GM20000 (cell line): ENCODE measurements at regions not wholly inside any gene's neighbourhood (a gene's known extent, or its start where the extent isn't known, plus 50 kb on each side); places are given as distances from the start of the nearest gene placed in this dataset.

ENCODE experiments used
- DNase-seq: peaks from one replicate; pipeline ENCODE4 v3.0.0; 2012; ENCODE audit warnings: low spot score
- TF ChIP-seq, protein P1 (sequence below): IDR thresholded peaks from 2 replicates; pipeline ENCODE4 v1.5.1; 2012; ENCODE audit warnings: mild to moderate bottlenecking, control low read depth; ENCODE audit errors: extremely low read depth, missing control alignments

DNA sequence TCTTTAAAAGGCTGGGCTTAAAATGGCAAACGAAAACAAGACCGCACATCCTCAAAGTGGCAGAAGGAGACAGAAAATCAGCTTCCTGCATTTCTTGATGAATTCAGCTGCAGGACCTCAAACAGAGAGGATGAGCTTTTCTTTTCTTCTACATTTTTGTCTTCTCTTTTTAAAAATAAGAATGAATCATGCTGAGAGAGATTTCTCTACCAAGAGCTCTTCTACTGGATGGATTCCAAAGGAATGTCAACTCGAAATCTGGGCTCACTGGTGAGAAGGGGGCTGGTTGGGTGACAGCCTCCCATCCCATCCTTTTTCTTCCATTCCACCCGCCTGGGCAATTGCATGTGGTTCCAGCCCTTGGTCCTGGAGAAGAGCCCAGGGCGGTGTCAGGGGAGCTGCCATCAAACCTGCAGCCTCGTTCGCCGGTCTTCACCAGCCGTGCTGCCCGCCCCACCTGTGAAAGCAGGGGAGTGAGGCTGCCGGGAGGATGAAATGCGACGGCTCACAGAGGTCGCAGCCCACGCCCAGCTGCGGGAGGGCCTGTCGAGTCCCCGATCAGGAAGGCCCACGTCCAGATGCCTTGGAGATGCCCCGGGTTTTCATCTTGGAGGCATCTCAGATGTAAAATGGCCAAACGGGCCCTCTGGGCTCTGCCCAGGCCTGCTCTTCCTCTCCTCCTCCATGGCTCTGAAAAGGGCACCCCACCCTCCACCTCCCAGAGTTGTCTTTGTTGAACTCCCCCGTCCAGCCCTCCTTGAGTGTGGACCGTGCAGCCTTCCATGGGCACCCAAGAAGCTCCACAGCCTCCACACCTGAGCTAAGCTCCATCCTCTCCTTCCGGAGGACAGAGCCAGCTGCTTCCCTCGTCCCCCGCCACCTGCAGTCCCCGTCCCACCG lies 121.9 kb downstream of the FOXL1 start:
- DNase-seq = no peak
- TF ChIP-seq, protein P1, sequence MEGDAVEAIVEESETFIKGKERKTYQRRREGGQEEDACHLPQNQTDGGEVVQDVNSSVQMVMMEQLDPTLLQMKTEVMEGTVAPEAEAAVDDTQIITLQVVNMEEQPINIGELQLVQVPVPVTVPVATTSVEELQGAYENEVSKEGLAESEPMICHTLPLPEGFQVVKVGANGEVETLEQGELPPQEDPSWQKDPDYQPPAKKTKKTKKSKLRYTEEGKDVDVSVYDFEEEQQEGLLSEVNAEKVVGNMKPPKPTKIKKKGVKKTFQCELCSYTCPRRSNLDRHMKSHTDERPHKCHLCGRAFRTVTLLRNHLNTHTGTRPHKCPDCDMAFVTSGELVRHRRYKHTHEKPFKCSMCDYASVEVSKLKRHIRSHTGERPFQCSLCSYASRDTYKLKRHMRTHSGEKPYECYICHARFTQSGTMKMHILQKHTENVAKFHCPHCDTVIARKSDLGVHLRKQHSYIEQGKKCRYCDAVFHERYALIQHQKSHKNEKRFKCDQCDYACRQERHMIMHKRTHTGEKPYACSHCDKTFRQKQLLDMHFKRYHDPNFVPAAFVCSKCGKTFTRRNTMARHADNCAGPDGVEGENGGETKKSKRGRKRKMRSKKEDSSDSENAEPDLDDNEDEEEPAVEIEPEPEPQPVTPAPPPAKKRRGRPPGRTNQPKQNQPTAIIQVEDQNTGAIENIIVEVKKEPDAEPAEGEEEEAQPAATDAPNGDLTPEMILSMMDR = no peak

DNA sequence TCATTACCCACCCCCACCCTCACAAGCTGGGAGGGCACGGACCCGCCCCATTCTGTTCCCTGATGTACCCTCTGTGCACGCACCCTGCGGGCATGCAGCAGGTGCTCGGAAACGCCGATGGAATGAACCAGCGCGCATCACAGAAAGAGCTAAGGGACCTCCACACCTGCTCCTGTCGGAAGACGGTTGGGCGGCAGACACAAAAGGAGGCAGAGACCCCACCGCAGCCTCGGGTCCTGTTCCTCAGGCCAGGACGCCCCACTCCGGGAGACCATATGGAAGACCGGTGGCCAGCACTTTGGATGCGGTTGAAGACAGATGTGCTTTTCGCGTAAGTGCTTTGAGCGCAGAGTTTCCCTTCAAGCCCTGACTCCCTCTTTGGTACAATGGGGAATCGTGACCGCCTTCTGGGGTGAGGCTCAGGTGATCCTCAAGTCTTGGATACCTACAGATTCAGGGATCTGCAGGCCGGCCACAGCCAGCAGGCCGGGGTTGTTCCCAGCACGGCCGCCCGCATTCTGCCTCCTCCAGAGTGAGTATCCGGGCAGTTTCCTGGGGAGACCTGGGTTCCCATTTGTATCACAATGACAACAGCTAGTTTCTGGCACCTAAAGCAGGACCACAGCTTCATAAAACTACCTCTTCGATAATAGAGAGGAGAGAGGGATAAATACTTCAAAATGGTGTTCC lies 123.1 kb downstream of the FOXL1 start:
- TF ChIP-seq, protein P1 = no peak
- DNase-seq = no peak

DNA sequence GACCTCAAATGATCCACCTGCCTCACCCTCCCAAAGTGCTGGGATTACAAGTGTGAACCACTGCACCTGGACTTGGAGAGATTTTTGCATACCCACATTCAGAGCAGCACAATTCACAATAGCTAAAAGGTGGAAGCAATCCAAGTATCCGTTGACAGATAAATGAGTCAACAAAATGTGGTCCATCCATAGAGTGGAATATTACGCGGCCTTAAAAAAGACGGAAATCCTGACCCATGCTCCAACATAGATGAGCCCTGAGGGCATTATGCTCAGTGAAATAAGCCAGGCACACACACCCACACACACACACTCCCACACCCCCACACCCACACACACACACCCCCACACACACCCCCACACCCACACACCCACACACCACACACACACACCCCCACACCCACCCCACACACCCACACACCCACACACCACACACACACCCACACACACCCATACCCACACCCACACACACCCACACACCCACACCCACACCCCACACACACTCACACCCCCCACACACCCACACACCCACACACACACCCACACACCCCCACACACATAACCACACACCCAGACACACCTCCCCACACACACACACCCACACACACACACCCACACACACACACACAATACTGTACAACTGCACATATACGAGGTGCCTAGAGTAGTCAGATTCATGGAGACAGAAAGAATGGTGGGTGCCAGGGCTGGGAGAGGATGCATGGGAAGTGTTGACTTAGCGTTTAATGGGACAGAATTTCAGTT lies 124.7 kb downstream of the FOXL1 start:
- no peak for DNase-seq
- TF ChIP-seq, protein P1 = no peak

DNA sequence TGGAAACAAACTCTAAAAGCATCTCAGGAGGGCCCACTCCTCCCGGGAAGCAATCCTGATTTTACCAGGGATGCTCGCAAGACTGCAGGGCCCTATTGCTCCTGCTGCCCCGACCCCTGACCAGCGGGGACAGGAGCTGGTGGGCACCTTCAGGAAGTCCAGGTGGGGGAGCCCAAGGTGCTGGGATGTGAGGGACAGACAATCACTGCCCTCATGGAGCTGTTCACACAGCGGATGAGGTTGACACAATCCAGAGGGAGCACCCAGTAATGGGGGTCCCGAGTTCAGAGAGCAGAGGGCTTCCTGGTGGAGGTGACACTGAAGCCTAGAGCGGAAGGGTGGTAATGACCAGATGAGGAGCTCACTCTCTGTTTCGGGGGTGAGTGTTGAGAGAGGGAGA lies 126.2 kb downstream of the FOXL1 start:
- no peak for DNase-seq
- TF ChIP-seq, protein P1 = no peak

DNA sequence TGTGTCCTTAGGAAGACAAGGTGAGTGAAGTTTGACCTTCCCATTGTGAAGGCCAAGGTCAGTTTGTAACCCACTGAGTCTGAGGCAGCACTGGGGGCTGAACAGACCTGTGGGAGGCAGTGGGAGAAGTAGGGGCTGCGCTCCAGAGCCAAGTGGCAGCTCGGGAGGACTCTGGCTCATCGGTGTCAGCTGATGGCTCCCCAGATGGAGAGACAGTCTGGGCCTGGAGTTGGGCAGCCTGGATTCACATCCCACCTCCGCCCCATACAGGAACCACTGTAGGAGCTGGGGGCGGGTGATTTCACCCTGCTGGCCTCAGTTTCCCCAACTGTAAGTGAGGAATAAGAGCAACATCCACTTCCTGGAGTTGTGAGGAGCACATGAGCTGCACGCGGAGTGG lies 128.4 kb downstream of the FOXL1 start:
- TF ChIP-seq, protein P1 = no peak
- DNase-seq = no peak

DNA sequence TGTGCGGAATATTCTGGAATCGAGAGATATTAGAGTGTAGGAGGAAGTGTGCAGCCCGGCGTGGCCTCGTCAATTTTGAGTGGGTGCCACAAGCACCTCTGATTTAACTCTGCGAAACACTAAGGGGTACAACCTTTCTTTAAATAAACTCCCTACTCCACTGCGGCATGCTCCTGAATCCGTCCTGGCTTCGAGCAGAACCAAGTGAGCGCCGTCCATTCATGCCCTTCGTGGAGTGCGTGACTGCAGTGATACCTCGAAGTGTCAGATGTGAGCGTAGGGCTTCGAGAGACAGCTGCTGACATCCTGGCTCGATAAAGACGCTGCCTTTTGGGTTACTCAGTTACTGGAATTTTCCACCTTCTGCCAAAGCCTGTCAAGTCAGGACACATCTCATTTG lies 128.8 kb downstream of the FOXL1 start:
- TF ChIP-seq, protein P1 = no peak
- DNase-seq = no peak
